BE2C (cell line): ENCODE measurements at regions not wholly inside any gene's neighbourhood (a gene's known extent, or its start where the extent isn't known, plus 50 kb on each side); places are given as distances from the start of the nearest gene placed in this dataset.

ENCODE experiments used
- DNase-seq: peaks from one replicate; pipeline ENCODE4 v3.0.0-alpha.2; 2020
- H3K27me3 ChIP-seq: fragments of 250-450 bp; sonication (Bioruptor Pico); 2 replicates; pipeline ENCODE4 v1.5.1; 2020; ENCODE audit warnings: mild to moderate bottlenecking
- H3K36me3 ChIP-seq: fragments of 250-450 bp; sonication (Bioruptor Pico); 2 replicates; pipeline ENCODE4 v1.5.1; 2020; ENCODE audit warnings: mild to moderate bottlenecking
- H3K4me1 ChIP-seq: fragments of 250-450 bp; sonication (Bioruptor Pico); 2 replicates; pipeline ENCODE4 v1.5.1; 2020
- H3K4me3 ChIP-seq: 2 replicates; pipeline ENCODE4 v1.5.1; 2011; ENCODE audit warnings: low read depth, low read length
- H3K9me3 ChIP-seq: fragments of 250-450 bp; sonication (Bioruptor Pico); 2 replicates; pipeline ENCODE4 v1.5.1; 2020
- TF ChIP-seq, protein P1 (sequence below): IDR thresholded peaks from 2 replicates; pipeline ENCODE4 v1.5.1; 2012; ENCODE audit warnings: mild to moderate bottlenecking, low read depth, low read length

- H3K9me3 ChIP-seq, result no peaks in the 10 kb centered on the region
- H3K27me3 ChIP-seq, result no peaks in the 10 kb centered on the region
- no peaks in the 10 kb centered on the region for H3K4me1 ChIP-seq
- H3K4me3 ChIP-seq, result no peak overlapping the region
- H3K36me3 ChIP-seq, result no peaks in the 10 kb centered on the region
- TF ChIP-seq, protein P1, sequence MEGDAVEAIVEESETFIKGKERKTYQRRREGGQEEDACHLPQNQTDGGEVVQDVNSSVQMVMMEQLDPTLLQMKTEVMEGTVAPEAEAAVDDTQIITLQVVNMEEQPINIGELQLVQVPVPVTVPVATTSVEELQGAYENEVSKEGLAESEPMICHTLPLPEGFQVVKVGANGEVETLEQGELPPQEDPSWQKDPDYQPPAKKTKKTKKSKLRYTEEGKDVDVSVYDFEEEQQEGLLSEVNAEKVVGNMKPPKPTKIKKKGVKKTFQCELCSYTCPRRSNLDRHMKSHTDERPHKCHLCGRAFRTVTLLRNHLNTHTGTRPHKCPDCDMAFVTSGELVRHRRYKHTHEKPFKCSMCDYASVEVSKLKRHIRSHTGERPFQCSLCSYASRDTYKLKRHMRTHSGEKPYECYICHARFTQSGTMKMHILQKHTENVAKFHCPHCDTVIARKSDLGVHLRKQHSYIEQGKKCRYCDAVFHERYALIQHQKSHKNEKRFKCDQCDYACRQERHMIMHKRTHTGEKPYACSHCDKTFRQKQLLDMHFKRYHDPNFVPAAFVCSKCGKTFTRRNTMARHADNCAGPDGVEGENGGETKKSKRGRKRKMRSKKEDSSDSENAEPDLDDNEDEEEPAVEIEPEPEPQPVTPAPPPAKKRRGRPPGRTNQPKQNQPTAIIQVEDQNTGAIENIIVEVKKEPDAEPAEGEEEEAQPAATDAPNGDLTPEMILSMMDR, result no peak
- DNase-seq, result no peak
These were observed 307.2 kb upstream of the NR3C2 start for GRCh38 chr4:148749403-148749802.

- TF ChIP-seq, protein P1, result no peak
- Histone ChIP-seq H3K27me3 (no peaks in the 10 kb centered on the region), H3K4me1 (no peaks in the 10 kb centered on the region), H3K4me3 (no peak overlapping the region), H3K36me3 (no peaks in the 10 kb centered on the region), H3K9me3 (no peaks in the 10 kb centered on the region)
- no peak for DNase-seq
These were observed 305.6 kb upstream of the NR3C2 start for GRCh38 chr4:148747721-148748268.

- TF ChIP-seq, protein P1, result no peak
- Histone ChIP-seq H3K27me3 (no peaks in the 10 kb centered on the region), H3K9me3 (no peaks in the 10 kb centered on the region), H3K36me3 (no peaks in the 10 kb centered on the region), H3K4me1 (no peaks in the 10 kb centered on the region), H3K4me3 (no peak overlapping the region)
- no peak for DNase-seq
These were observed 298.5 kb upstream of the NR3C2 start for GRCh38 chr4:148740701-148741100.

DNA sequence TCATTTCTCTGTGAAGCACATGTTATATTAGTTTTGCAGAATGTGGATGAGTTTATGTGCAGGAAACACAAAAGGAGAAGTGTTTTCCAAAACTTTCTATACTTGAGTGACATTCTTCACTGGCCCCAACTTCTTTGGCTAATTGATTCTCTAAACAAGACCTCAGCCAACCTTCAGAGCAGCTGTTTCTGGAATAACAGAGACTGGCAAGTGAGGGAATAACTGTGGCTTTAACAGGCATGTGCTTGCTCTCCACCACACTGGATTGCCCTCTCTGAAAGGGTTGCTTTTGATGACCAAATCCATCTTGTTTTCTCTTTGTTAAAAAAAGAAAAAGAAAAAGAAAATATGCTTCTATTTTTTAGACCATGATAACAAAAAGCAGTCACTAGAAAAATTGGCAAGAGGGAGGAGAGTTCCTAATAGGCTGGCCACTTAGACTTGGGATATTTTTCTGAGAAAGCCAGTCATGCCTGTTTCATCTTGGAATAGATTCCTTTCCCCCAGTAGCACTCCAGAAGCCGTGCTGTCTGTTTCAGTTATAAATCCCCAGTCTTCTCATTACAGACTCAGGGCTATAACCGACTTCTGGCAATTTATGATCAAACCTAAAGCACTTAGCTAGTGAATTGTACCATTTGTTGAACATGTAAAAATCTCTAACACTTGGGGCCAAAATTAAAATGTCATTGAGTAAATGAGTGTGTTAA, 295.0 kb upstream of the NR3C2 start:
- no peaks in the 10 kb centered on the region for H3K27me3 ChIP-seq
- H3K36me3 ChIP-seq, result no peaks in the 10 kb centered on the region

DNA sequence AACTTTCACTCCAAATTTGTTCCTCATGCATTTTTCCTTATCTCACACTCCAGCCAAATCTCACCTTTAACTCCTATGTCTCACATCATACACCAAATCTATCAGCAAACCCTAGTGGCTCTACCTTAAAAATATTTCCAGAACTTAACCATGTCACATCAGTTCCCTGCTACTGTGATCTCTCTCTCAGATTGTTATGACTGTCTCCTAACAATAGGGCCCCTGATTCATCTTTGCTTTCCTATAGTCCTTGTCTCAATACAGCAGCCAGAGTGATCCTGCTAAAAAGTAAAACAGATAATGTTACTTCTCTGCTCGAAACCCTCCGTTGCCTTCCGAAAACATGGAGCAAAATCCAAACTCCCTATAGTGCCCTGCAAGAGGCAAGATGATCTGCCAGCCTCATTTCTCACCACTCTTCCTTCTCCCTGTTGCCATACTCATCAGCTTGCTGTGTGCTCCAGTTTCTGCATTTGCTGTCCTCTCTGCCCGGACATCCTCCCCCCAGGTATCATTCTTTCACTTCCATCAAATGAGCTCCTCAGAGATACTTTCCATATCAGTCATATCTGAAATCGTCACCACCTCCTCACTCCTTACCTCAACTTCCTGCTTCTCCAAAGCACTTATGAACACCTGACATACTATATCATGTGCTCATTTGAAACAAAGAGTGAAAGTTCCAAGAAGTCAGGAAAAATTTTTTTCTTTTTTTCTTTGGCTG, 293.4 kb upstream of the NR3C2 start:
- no peaks in the 10 kb centered on the region for H3K4me1 ChIP-seq
- TF ChIP-seq, protein P1, result no peak
- DNase-seq, result no peak
- no peaks in the 10 kb centered on the region for H3K27me3 ChIP-seq
- H3K36me3 ChIP-seq, result no peaks in the 10 kb centered on the region
- no peak overlapping the region for H3K4me3 ChIP-seq
- H3K9me3 ChIP-seq, result no peaks in the 10 kb centered on the region

More for the DNA sequence above, 295.0 kb upstream of the NR3C2 start:
- Histone ChIP-seq H3K4me1 (no peaks in the 10 kb centered on the region), H3K4me3 (no peak overlapping the region), H3K9me3 (no peaks in the 10 kb centered on the region)
- DNase-seq, result no peak
- TF ChIP-seq, protein P1, result no peak

GRCh38 chr4:148730766-148731165, 288.6 kb upstream of the NR3C2 start:
- H3K9me3 ChIP-seq, result no peaks in the 10 kb centered on the region
- no peak overlapping the region for H3K4me3 ChIP-seq
- no peaks in the 10 kb centered on the region; the same call in 1 of the 2 replicates for H3K27me3 ChIP-seq
- TF ChIP-seq, protein P1, result no peak
- no peak for DNase-seq
- H3K36me3 ChIP-seq, result no peaks in the 10 kb centered on the region
- no peaks in the 10 kb centered on the region for H3K4me1 ChIP-seq
